HepG2 (cell line): ENCODE measurements at regions not wholly inside any gene's neighbourhood (a gene's known extent, or its start where the extent isn't known, plus 50 kb on each side); places are given as distances from the start of the nearest gene placed in this dataset.

Experiments
- ATAC-seq: fragments of 200-7000 bp; cut with Tn5 transposase; 3 replicates; pipeline ENCODE4 v1.9.1; 2020; ENCODE audit warnings: mild to moderate bottlenecking, moderate library complexity
- BruUV-seq: library from RNA; stranded (reverse); fragments of 400-500 nt; replicated peaks from 2 replicates; lab custom pipeline; 2021; lab: Mats Ljungman, UMichigan
- CTCF ChIA-PET: fragments of 300-600 bp; formaldehyde crosslinking; extraction: SDS; loops from one replicate; lab custom pipeline; 2021; ENCODE audit warnings: low total read pairs, inconsistent platforms, low intra/inter-chr PET ratio; lab: Yijun Ruan, JAX
- POLR2A ChIA-PET: fragments of 350-600 bp; sonication (Branson Sonifier 250); formaldehyde crosslinking; loops from one replicate; lab custom pipeline; 2020; ENCODE audit warnings: antibody characterized with exemption, inconsistent platforms; lab: Yijun Ruan, JAX
- DNase-seq: peaks from one replicate; pipeline ENCODE4 v3.0.0-alpha.2; 2015; ENCODE audit warnings: low spot score
- FAIRE-seq: peaks from 3 replicates; lab custom pipeline; 2011; peaks lifted over from hg19 to GRCh38; lab: Jason Lieb, UNC
- H2AFZ ChIP-seq: one replicate; pipeline ENCODE4 v1.6.1; 2011; ENCODE audit warnings: low read length, inconsistent platforms
- H3K27ac ChIP-seq: fragments of 300-600 bp; 3 replicates; pipeline ENCODE4 v1.8.0; 2011; ENCODE audit warnings: mixed run types, mild to moderate bottlenecking, mixed read lengths, low read length, inconsistent platforms; ENCODE audit not compliant: insufficient read depth; ENCODE audit errors: extremely low read length
- H3K27me3 ChIP-seq, 2 experiments: fragments of 200-600 bp in 1 of 2; 2 replicates in 1 of 2; 3 replicates in 1 of 2; pipeline versions ENCODE4 v1.6.0 to v1.8.0; 2011; ENCODE audit warnings: low read length in 2 of 2, mild to moderate bottlenecking in 2 of 2, moderate library complexity in 2 of 2, inconsistent platforms in 1 of 2; ENCODE audit not compliant: insufficient read depth in 2 of 2, control insufficient read depth in 1 of 2
- H3K36me3 ChIP-seq, 2 experiments: fragments of 200-600 bp in 1 of 2; replicated peaks in 1 of 2; 2 replicates in 1 of 2; 3 replicates in 1 of 2; pipeline versions ENCODE4 v1.5.1 to v1.8.0; 2011; ENCODE audit warnings: low read length in 2 of 2, inconsistent platforms in 1 of 2; ENCODE audit not compliant: insufficient read depth in 2 of 2, control insufficient read depth in 1 of 2
- H3K4me1 ChIP-seq: 2 replicates; pipeline ENCODE4 v1.5.1; 2012; ENCODE audit warnings: low read length, inconsistent platforms; ENCODE audit not compliant: insufficient read depth
- H3K4me2 ChIP-seq: 2 replicates; pipeline ENCODE4 v1.6.0; 2011; ENCODE audit warnings: low read depth, low read length, inconsistent platforms
- H3K4me3 ChIP-seq, 3 experiments: fragments of 200-600 bp in 1 of 3; sonication (generic), shearing (Covaris generic) in 1 of 3; replicated peaks in 1 of 3; 2 replicates each; pipeline ENCODE4 v1.5.1; 2011 to 2016; ENCODE audit warnings: low read length in 3 of 3, inconsistent platforms in 2 of 3, low read depth in 2 of 3, mild to moderate bottlenecking in 2 of 3, control low read depth in 1 of 3, mixed read lengths in 1 of 3; ENCODE audit not compliant: insufficient read depth in 1 of 3
- H3K79me2 ChIP-seq: one replicate; pipeline ENCODE4 v1.6.1; 2011; ENCODE audit warnings: low read length, inconsistent platforms; ENCODE audit not compliant: insufficient read depth
- H3K9ac ChIP-seq: 2 replicates; pipeline ENCODE4 v1.6.0; 2011; ENCODE audit warnings: mild to moderate bottlenecking, low read depth, low read length, inconsistent platforms; ENCODE audit not compliant: insufficient read depth
- H3K9me3 ChIP-seq: 2 replicates; pipeline ENCODE4 v1.5.1; 2012; ENCODE audit warnings: mild to moderate bottlenecking, low read length
- H4K20me1 ChIP-seq: 2 replicates; pipeline ENCODE4 v1.6.0; 2011; ENCODE audit warnings: inconsistent platforms, mild to moderate bottlenecking, low read length, moderate library complexity; ENCODE audit not compliant: insufficient read depth
- KLF11 ChIP-seq: IDR thresholded peaks from 2 replicates; pipeline ENCODE4 v1.6.1; 2016; ENCODE audit warnings: missing compliant biosample characterization
- SAP130 ChIP-seq: IDR thresholded peaks from 2 replicates; pipeline ENCODE4 v1.6.1; 2016; ENCODE audit warnings: low read depth
- SMAD3 ChIP-seq: sonication (generic); formaldehyde crosslinking; IDR thresholded peaks from 2 replicates; pipeline ENCODE4 v1.4.0; 2020; ENCODE audit warnings: missing genetic modification reagents
- SPEN ChIP-seq: sonication (generic); formaldehyde crosslinking; IDR thresholded peaks from 2 replicates; pipeline ENCODE4 v1.5.1; 2020; ENCODE audit warnings: low read depth, mild to moderate bottlenecking, missing genetic modification reagents
- TEAD2 ChIP-seq: sonication (generic); formaldehyde crosslinking; IDR thresholded peaks from 2 replicates; pipeline ENCODE4 v1.9.0; 2021; ENCODE audit warnings: missing genetic modification reagents
- WGBS: methylation state at CpG from one replicate; pipeline ENCODE4 v1.1.6; 2017; ENCODE audit warnings: low lambda C conversion rate; 5-methylcytosine and 5-hydroxymethylcytosine counted together
- in situ Hi-C: cut with HindIII; loops from 2 replicates; pipeline ENCODE4 v1.10.0; 2017; ENCODE audit warnings: low pct_unique_long_range_greater_than_20kb; ENCODE audit not compliant: extremely low pct_ligation_motif_present
- intact Hi-C: fragments of 100-400 bp; cut with micrococcal nuclease; formaldehyde crosslinking; loops from one replicate; pipeline ENCODE4 v1.10.0; 2022; ENCODE audit not compliant: unreplicated experiment
- TF ChIP-seq, protein P1 (sequence below): sonication (generic); formaldehyde crosslinking; IDR thresholded peaks from 2 replicates; pipeline ENCODE4 v1.9.0; 2021; ENCODE audit warnings: missing genetic modification reagents, borderline replicate concordance
- TF ChIP-seq, protein P2 (sequence below): sonication (generic); formaldehyde crosslinking; IDR thresholded peaks from 2 replicates; pipeline ENCODE4 v1.4.0; 2020; ENCODE audit warnings: missing genetic modification reagents
- TF ChIP-seq, protein P3 (sequence below): sonication (generic); formaldehyde crosslinking; conservative IDR thresholded peaks from 2 replicates; pipeline ENCODE4 v1.8.1; 2023; ENCODE audit warnings: missing genetic modification reagents
- TF ChIP-seq, protein P4 (sequence below): sonication (generic); formaldehyde crosslinking; IDR thresholded peaks from 2 replicates; pipeline ENCODE4 v1.4.0; 2020; ENCODE audit warnings: missing genetic modification reagents, mild to moderate bottlenecking, borderline replicate concordance

DNA sequence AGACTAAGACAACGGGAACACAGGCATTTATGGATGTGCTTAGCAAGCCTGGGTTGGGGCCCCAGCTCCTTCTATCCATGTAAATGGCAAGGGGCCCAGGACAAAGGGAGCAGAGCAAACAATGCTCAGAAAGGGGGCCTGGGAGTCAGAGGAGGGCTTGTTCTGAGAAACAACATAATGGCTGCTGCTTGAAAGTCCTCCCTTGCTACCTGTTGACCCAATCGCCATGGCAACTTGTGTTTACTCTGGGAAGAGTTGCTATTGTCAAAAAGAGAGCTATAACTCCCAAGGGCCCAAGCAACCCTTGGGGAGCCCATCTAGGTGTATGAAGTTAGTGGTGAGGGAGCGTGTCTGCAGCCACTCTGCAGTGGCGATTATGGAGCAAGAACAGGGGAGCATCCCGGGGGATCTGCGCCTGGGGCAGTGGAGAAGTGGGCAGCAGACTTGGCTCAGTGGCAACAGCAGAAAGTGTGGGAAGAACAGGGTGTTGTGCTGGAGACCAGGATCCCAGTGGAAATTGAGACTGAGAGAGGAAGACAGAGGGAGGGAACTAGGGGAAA is 118.7 kb upstream of the NLRP1 start (continued):
- TF ChIP-seq, protein P1, sequence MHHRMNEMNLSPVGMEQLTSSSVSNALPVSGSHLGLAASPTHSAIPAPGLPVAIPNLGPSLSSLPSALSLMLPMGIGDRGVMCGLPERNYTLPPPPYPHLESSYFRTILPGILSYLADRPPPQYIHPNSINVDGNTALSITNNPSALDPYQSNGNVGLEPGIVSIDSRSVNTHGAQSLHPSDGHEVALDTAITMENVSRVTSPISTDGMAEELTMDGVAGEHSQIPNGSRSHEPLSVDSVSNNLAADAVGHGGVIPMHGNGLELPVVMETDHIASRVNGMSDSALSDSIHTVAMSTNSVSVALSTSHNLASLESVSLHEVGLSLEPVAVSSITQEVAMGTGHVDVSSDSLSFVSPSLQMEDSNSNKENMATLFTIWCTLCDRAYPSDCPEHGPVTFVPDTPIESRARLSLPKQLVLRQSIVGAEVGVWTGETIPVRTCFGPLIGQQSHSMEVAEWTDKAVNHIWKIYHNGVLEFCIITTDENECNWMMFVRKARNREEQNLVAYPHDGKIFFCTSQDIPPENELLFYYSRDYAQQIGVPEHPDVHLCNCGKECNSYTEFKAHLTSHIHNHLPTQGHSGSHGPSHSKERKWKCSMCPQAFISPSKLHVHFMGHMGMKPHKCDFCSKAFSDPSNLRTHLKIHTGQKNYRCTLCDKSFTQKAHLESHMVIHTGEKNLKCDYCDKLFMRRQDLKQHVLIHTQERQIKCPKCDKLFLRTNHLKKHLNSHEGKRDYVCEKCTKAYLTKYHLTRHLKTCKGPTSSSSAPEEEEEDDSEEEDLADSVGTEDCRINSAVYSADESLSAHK (CRISPR knock-in tag): no peak
- TF ChIP-seq SMAD3 (no peak), SAP130 (CRISPR knock-in tag) (no peak)

DNA sequence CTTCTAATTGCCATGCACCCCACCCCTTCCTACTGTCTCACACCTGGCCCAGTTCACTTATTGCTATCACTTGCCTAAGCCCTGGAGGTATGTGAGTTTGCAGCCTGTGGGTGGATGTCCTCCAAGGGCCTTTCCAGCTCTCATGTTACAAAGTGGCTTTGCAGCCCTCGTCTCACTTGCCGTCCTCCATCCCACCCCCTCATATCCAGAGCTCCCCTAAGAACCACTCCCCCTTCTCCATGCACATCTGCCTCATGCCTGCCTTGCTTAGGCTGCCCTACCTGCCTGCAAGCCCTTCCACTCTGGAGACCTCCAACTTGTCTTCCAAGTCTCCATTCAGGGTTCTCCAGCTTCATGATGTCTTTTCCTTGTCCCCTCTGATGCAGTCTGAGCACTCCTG is 119.4 kb upstream of the NLRP1 start:
- CTCF ChIA-PET: no interaction called here
- no peaks in the 10 kb centered on the region for H4K20me1 ChIP-seq
- no peak for FAIRE-seq
- H3K9ac ChIP-seq: no peak overlapping the region
- no peaks in the 10 kb centered on the region for H3K36me3 ChIP-seq
- intact Hi-C loops (loop anchor here (10.0 kb wide), 1 partner anchor 119 kb away; the partner anchor contains the start of gene NLRP1), in situ Hi-C loops (loop anchor here (25.0 kb wide), 1 partner anchor 709 kb away; no protein-coding TSS in a partner anchor)
- H3K4me1 ChIP-seq: no peaks in the 10 kb centered on the region
- no peak overlapping the region for H3K4me2 ChIP-seq
- POLR2A ChIA-PET: no interaction called here
- H2AFZ ChIP-seq: no peak overlapping the region
- WGBS: 4% methylated on average over 2 of the region's 2 CpGs
- H3K27me3 ChIP-seq: no peaks in the 10 kb centered on the region
- H3K9me3 ChIP-seq: no peaks in the 10 kb centered on the region
- H3K27ac ChIP-seq: no peak overlapping the region
- DNase-seq: no peak
- no peak for ATAC-seq
- H3K4me3 ChIP-seq: no peak overlapping the region
- no peaks in the 10 kb centered on the region for H3K79me2 ChIP-seq
- BruUV-seq: no TSS peak
- TF ChIP-seq TEAD2 (CRISPR knock-in tag) (no peak), KLF11 (no peak), SPEN (CRISPR knock-in tag) (no peak)
- TF ChIP-seq, protein P2, sequence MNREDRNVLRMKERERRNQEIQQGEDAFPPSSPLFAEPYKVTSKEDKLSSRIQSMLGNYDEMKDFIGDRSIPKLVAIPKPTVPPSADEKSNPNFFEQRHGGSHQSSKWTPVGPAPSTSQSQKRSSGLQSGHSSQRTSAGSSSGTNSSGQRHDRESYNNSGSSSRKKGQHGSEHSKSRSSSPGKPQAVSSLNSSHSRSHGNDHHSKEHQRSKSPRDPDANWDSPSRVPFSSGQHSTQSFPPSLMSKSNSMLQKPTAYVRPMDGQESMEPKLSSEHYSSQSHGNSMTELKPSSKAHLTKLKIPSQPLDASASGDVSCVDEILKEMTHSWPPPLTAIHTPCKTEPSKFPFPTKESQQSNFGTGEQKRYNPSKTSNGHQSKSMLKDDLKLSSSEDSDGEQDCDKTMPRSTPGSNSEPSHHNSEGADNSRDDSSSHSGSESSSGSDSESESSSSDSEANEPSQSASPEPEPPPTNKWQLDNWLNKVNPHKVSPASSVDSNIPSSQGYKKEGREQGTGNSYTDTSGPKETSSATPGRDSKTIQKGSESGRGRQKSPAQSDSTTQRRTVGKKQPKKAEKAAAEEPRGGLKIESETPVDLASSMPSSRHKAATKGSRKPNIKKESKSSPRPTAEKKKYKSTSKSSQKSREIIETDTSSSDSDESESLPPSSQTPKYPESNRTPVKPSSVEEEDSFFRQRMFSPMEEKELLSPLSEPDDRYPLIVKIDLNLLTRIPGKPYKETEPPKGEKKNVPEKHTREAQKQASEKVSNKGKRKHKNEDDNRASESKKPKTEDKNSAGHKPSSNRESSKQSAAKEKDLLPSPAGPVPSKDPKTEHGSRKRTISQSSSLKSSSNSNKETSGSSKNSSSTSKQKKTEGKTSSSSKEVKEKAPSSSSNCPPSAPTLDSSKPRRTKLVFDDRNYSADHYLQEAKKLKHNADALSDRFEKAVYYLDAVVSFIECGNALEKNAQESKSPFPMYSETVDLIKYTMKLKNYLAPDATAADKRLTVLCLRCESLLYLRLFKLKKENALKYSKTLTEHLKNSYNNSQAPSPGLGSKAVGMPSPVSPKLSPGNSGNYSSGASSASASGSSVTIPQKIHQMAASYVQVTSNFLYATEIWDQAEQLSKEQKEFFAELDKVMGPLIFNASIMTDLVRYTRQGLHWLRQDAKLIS (CRISPR knock-in tag): no peak
- TF ChIP-seq, protein P3, sequence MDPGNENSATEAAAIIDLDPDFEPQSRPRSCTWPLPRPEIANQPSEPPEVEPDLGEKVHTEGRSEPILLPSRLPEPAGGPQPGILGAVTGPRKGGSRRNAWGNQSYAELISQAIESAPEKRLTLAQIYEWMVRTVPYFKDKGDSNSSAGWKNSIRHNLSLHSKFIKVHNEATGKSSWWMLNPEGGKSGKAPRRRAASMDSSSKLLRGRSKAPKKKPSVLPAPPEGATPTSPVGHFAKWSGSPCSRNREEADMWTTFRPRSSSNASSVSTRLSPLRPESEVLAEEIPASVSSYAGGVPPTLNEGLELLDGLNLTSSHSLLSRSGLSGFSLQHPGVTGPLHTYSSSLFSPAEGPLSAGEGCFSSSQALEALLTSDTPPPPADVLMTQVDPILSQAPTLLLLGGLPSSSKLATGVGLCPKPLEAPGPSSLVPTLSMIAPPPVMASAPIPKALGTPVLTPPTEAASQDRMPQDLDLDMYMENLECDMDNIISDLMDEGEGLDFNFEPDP (CRISPR knock-in tag): no peak
- TF ChIP-seq, protein P4, sequence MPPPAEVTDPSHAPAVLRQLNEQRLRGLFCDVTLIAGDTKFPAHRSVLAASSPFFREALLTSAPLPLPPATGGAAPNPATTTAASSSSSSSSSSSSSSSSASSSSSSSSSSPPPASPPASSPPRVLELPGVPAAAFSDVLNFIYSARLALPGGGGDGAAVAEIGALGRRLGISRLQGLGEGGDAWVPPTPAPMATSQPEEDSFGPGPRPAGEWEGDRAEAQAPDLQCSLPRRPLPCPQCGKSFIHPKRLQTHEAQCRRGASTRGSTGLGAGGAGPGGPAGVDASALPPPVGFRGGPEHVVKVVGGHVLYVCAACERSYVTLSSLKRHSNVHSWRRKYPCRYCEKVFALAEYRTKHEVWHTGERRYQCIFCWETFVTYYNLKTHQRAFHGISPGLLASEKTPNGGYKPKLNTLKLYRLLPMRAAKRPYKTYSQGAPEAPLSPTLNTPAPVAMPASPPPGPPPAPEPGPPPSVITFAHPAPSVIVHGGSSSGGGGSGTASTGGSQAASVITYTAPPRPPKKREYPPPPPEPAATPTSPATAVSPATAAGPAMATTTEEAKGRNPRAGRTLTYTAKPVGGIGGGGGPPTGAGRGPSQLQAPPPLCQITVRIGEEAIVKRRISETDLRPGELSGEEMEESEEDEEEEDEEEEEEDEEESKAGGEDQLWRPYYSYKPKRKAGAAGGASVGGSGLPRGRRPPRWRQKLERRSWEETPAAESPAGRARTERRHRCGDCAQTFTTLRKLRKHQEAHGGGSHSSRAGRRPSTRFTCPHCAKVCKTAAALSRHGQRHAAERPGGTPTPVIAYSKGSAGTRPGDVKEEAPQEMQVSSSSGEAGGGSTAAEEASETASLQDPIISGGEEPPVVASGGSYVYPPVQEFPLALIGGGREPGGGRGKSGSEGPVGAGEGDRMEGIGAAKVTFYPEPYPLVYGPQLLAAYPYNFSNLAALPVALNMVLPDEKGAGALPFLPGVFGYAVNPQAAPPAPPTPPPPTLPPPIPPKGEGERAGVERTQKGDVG (CRISPR knock-in tag): no peak
- TF ChIP-seq, all 625 proteins: peak for 0
